Mesendoderm (in vitro differentiated cells): ENCODE measurements at regions not wholly inside any gene's neighbourhood (a gene's known extent, or its start where the extent isn't known, plus 50 kb on each side); places are given as distances from the start of the nearest gene placed in this dataset.
"Not testable (repeated sequence)": the region's sequence is repeated elsewhere in the genome, so short reads cannot be mapped to it uniquely, and the experiment has no call there.

ENCODE experiments used
- DNase-seq: peaks from one replicate; pipeline ENCODE4 v3.0.0; 2013
- H2AK5ac ChIP-seq: 2 replicates; pipeline ENCODE4 v1.6.1; 2013; ENCODE audit warnings: low read length, inconsistent platforms
- H2BK120ac ChIP-seq: 2 replicates; pipeline ENCODE4 v1.6.1; 2013; ENCODE audit warnings: low read depth, mild to moderate bottlenecking, low read length, moderate library complexity, mixed read lengths
- H2BK15ac ChIP-seq: replicated peaks from 2 replicates; pipeline ENCODE4 v1.6.1; 2013; ENCODE audit warnings: low read depth, mild to moderate bottlenecking, moderate library complexity
- H2BK5ac ChIP-seq: 2 replicates; pipeline ENCODE4 v1.6.1; 2013; ENCODE audit warnings: low read length, inconsistent platforms
- H3K18ac ChIP-seq: 2 replicates; pipeline ENCODE4 v1.6.1; 2013; ENCODE audit warnings: mild to moderate bottlenecking, low read length, mixed read lengths
- H3K23ac ChIP-seq: one replicate; pipeline ENCODE4 v1.6.1; 2013; ENCODE audit warnings: low read length
- H3K27ac ChIP-seq: 2 replicates; pipeline ENCODE4 v1.5.1; 2013; ENCODE audit warnings: low read depth, mild to moderate bottlenecking, inconsistent platforms, low read length, moderate library complexity
- H3K27me3 ChIP-seq: 2 replicates; pipeline ENCODE4 v1.6.1; 2013; ENCODE audit warnings: low read length, control low read depth, mild to moderate bottlenecking, inconsistent platforms; ENCODE audit not compliant: insufficient read depth, poor library complexity
- H3K36me3 ChIP-seq: 2 replicates; pipeline ENCODE4 v1.6.1; 2013; ENCODE audit warnings: low read length, inconsistent platforms; ENCODE audit not compliant: control insufficient read depth, insufficient read depth
- H3K4ac ChIP-seq: one replicate; pipeline ENCODE4 v1.6.1; 2013; ENCODE audit warnings: low read depth, mild to moderate bottlenecking, low read length, moderate library complexity
- H3K4me1 ChIP-seq: 2 replicates; pipeline ENCODE4 v1.6.1; 2013; ENCODE audit warnings: low read depth, low read length, inconsistent platforms; ENCODE audit not compliant: control insufficient read depth
- H3K4me2 ChIP-seq: 2 replicates; pipeline ENCODE4 v1.6.1; 2013; ENCODE audit warnings: low read length
- H3K4me3 ChIP-seq: 2 replicates; pipeline ENCODE4 v1.5.1; 2013; ENCODE audit warnings: mild to moderate bottlenecking, low read length
- H3K56ac ChIP-seq: one replicate; pipeline ENCODE4 v1.6.1; 2013; ENCODE audit warnings: low read length
- H3K79me1 ChIP-seq: 2 replicates; pipeline ENCODE4 v1.6.1; 2013; ENCODE audit warnings: low read length, inconsistent platforms
- H3K79me2 ChIP-seq: 2 replicates; pipeline ENCODE4 v1.6.1; 2013; ENCODE audit warnings: mild to moderate bottlenecking, low read length; ENCODE audit not compliant: control insufficient read depth, insufficient read depth
- H3K9ac ChIP-seq: 2 replicates; pipeline ENCODE4 v1.6.1; 2013; ENCODE audit warnings: low read length, inconsistent platforms
- H4K5ac ChIP-seq: one replicate; pipeline ENCODE4 v1.6.1; 2013; ENCODE audit warnings: low read length
- H4K8ac ChIP-seq: one replicate; pipeline ENCODE4 v1.6.1; 2013; ENCODE audit warnings: low read depth, mild to moderate bottlenecking, control low read depth, low read length, moderate library complexity
- WGBS: extraction: QIAGEN DNeasy Blood & Tissue Kit; methylation state at CpG from one replicate; pipeline ENCODE4 v1.1.7; 2013; ENCODE audit warnings: low lambda C conversion rate, missing lambda C conversion rate; ENCODE audit not compliant: insufficient coverage; ENCODE audit errors: extremely low coverage; 5-methylcytosine and 5-hydroxymethylcytosine counted together

GRCh38 chr5:87190687-87191086 is 77.0 kb upstream of the RASA1 start:
- no peaks in the 10 kb centered on the region for H3K27me3 ChIP-seq
- no peak overlapping the region for H3K4ac ChIP-seq
- no peaks in the 10 kb centered on the region for H3K79me2 ChIP-seq
- H3K79me1 ChIP-seq, result no peaks in the 10 kb centered on the region
- H3K9ac ChIP-seq, result no peak overlapping the region
- DNase-seq, result no peak
- no peak overlapping the region for H2BK5ac ChIP-seq
- H3K36me3 ChIP-seq, result no peaks in the 10 kb centered on the region
- no peak overlapping the region for H4K5ac ChIP-seq
- H3K4me1 ChIP-seq, result no peaks in the 10 kb centered on the region
- H3K23ac ChIP-seq, result no peak overlapping the region
- no peak overlapping the region for H3K27ac ChIP-seq
- no peak overlapping the region for H2BK15ac ChIP-seq
- H3K56ac ChIP-seq, result no peak overlapping the region
- no peak overlapping the region for H3K4me3 ChIP-seq
- H4K8ac ChIP-seq, result no peak overlapping the region
- H3K4me2 ChIP-seq, result no peak overlapping the region
- no peak overlapping the region for H3K18ac ChIP-seq
- H2AK5ac ChIP-seq, result no peak overlapping the region
- no peak overlapping the region for H2BK120ac ChIP-seq

GRCh38 chr5:87191645-87192044 is 76.0 kb upstream of the RASA1 start:
- Histone ChIP-seq H3K27me3 (no peaks in the 10 kb centered on the region), H3K4me3 (no peak overlapping the region), H3K36me3 (no peaks in the 10 kb centered on the region), H3K23ac (no peak overlapping the region), H4K5ac (no peak overlapping the region), H3K18ac (no peak overlapping the region), H3K4me2 (no peak overlapping the region), H4K8ac (no peak overlapping the region), H2BK5ac (no peak overlapping the region), H3K56ac (no peak overlapping the region), H3K9ac (no peak overlapping the region), H2AK5ac (no peak overlapping the region), H2BK15ac (no peak overlapping the region), H3K79me2 (no peaks in the 10 kb centered on the region), H3K79me1 (no peaks in the 10 kb centered on the region), H3K4me1 (no peaks in the 10 kb centered on the region), H2BK120ac (no peak overlapping the region), H3K4ac (no peak overlapping the region), H3K27ac (no peak overlapping the region)
- DNase-seq, result no peak

- H3K4me1 ChIP-seq, result no peaks in the 10 kb centered on the region
- no peak overlapping the region for H4K8ac ChIP-seq
- no peak overlapping the region for H2AK5ac ChIP-seq
- H2BK15ac ChIP-seq, result no peak overlapping the region
- H3K18ac ChIP-seq, result no peak overlapping the region
- H3K27ac ChIP-seq, result no peak overlapping the region
- no peak overlapping the region for H4K5ac ChIP-seq
- DNase-seq, result no peak
- no peaks in the 10 kb centered on the region for H3K27me3 ChIP-seq
- H3K9ac ChIP-seq, result no peak overlapping the region
- no peaks in the 10 kb centered on the region for H3K79me1 ChIP-seq
- H3K56ac ChIP-seq, result no peak overlapping the region
- H3K23ac ChIP-seq, result no peak overlapping the region
- no CpG with 5 or more reads among the region's 4 CpGs for WGBS
- no peak overlapping the region for H3K4me2 ChIP-seq
- no peak overlapping the region for H2BK120ac ChIP-seq
- H3K79me2 ChIP-seq, result no peaks in the 10 kb centered on the region
- H3K4me3 ChIP-seq, result no peak overlapping the region
- H2BK5ac ChIP-seq, result no peak overlapping the region
- H3K4ac ChIP-seq, result no peak overlapping the region
- no peaks in the 10 kb centered on the region for H3K36me3 ChIP-seq
Observed at GRCh38 chr5:87195104-87195591, 72.5 kb upstream of the RASA1 start.

GRCh38 chr5:87195616-87196015 is 72.1 kb upstream of the RASA1 start:
- Histone ChIP-seq H3K27me3 (no peaks in the 10 kb centered on the region), H3K18ac (no peak overlapping the region), H3K4me3 (no peak overlapping the region), H2BK15ac (no peak overlapping the region), H4K8ac (no peak overlapping the region), H3K27ac (no peak overlapping the region), H3K79me2 (no peaks in the 10 kb centered on the region), H2BK120ac (no peak overlapping the region), H4K5ac (no peak overlapping the region), H3K9ac (no peak overlapping the region), H3K36me3 (no peaks in the 10 kb centered on the region), H2BK5ac (no peak overlapping the region), H3K4me2 (no peak overlapping the region), H3K4me1 (no peaks in the 10 kb centered on the region), H3K56ac (no peak overlapping the region), H3K79me1 (no peaks in the 10 kb centered on the region), H2AK5ac (no peak overlapping the region), H3K23ac (no peak overlapping the region), H3K4ac (no peak overlapping the region)
- no peak for DNase-seq
- no CpG with 5 or more reads among the region's 3 CpGs for WGBS

GRCh38 chr5:87198010-87198409 is 69.7 kb upstream of the RASA1 start:
- Histone ChIP-seq H2BK5ac (no peak overlapping the region), H3K4me2 (no peak overlapping the region), H2BK15ac (no peak overlapping the region), H3K4me3 (no peak overlapping the region), H3K4ac (no peak overlapping the region), H2BK120ac (no peak overlapping the region), H3K56ac (no peak overlapping the region), H3K23ac (no peak overlapping the region), H3K9ac (no peak overlapping the region), H3K27me3 (no peaks in the 10 kb centered on the region), H2AK5ac (no peak overlapping the region), H3K79me1 (no peaks in the 10 kb centered on the region), H3K4me1 (no peaks in the 10 kb centered on the region), H3K79me2 (no peaks in the 10 kb centered on the region), H4K5ac (no peak overlapping the region), H3K18ac (no peak overlapping the region), H3K27ac (no peak overlapping the region), H3K36me3 (no peaks in the 10 kb centered on the region), H4K8ac (no peak overlapping the region)
- no peak for DNase-seq
- no CpG with 5 or more reads among the region's 5 CpGs for WGBS

GRCh38 chr5:87199246-87199645 is 68.4 kb upstream of the RASA1 start:
- H2BK120ac ChIP-seq, H3K79me1 ChIP-seq, H3K27ac ChIP-seq, H3K9ac ChIP-seq, H3K18ac ChIP-seq, H4K5ac ChIP-seq, H3K4ac ChIP-seq, DNase-seq, H3K36me3 ChIP-seq, H2BK15ac ChIP-seq, H3K27me3 ChIP-seq, H3K23ac ChIP-seq, H2AK5ac ChIP-seq, H3K79me2 ChIP-seq, H3K4me1 ChIP-seq, H3K56ac ChIP-seq, H3K4me3 ChIP-seq, H3K4me2 ChIP-seq, H2BK5ac ChIP-seq, H4K8ac ChIP-seq: not testable (repeated sequence)
- WGBS, result no CpG with 5 or more reads among the region's 1 CpG
